ENCODE measurements at regions not wholly inside any gene's neighbourhood (a gene's known extent, or its start where the extent isn't known, plus 50 kb on each side); places are given as distances from the start of the nearest gene placed in this dataset.

GRCh38 chr6:120116343-120116742 lies 766.8 kb upstream of the MAN1A1 start:
- TF ChIP-seq CTCF (IDR thresholded peaks at IDR 0.05), result no peak
- no peak for TF ChIP-seq POLR2AphosphoS5 (IDR thresholded peaks at IDR 0.05; ENCODE audit: low read depth, low read length)
- TF ChIP-seq, protein P1, sequence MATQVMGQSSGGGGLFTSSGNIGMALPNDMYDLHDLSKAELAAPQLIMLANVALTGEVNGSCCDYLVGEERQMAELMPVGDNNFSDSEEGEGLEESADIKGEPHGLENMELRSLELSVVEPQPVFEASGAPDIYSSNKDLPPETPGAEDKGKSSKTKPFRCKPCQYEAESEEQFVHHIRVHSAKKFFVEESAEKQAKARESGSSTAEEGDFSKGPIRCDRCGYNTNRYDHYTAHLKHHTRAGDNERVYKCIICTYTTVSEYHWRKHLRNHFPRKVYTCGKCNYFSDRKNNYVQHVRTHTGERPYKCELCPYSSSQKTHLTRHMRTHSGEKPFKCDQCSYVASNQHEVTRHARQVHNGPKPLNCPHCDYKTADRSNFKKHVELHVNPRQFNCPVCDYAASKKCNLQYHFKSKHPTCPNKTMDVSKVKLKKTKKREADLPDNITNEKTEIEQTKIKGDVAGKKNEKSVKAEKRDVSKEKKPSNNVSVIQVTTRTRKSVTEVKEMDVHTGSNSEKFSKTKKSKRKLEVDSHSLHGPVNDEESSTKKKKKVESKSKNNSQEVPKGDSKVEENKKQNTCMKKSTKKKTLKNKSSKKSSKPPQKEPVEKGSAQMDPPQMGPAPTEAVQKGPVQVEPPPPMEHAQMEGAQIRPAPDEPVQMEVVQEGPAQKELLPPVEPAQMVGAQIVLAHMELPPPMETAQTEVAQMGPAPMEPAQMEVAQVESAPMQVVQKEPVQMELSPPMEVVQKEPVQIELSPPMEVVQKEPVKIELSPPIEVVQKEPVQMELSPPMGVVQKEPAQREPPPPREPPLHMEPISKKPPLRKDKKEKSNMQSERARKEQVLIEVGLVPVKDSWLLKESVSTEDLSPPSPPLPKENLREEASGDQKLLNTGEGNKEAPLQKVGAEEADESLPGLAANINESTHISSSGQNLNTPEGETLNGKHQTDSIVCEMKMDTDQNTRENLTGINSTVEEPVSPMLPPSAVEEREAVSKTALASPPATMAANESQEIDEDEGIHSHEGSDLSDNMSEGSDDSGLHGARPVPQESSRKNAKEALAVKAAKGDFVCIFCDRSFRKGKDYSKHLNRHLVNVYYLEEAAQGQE (IDR thresholded peaks at IDR 0.05; ENCODE audit: insufficient read depth in 1 of 2, low read depth in 2 of 2, low read length in 1 of 2), result no peak
- TF ChIP-seq SIN3A (IDR thresholded peaks at IDR 0.05; ENCODE audit: borderline replicate concordance, insufficient read depth, low read depth, low read length), result no peak
- no peak for TF ChIP-seq TCF7L2 (IDR thresholded peaks at IDR 0.05; ENCODE audit: low read depth, low read length)
